ENCODE measurements at regions not wholly inside any gene's neighbourhood (a gene's known extent, or its start where the extent isn't known, plus 50 kb on each side); places are given as distances from the start of the nearest gene placed in this dataset.

DNA sequence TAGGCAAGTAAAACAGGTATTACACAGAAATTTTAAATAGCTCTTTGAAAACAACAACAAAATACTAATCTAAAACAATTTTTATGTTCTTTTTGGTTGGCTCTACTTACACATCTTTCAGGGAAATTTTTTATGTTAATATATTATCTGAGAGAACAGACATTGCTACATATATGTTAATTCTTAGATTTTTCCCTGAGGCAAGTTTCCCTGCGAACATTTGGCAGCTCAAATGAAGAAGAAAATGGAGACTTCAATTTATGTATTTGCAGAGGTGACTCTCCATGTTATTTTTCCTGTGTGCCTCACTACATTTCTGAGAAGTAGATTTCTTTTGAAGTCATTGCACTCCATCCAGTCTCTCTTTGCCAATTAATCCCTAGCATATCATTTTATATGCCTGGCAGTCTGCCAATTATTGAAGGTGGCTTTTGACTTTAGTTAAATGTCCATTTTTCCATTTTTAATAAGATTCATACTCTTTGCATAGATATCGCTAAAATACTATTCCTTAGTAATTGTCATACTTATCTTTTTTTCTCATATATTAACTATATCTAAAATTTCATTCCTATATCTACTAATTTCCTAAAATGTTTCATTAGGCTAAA, 908.2 kb upstream of the CDH10 start:
- TF ChIP-seq POLR2AphosphoS5 (IDR thresholded peaks at IDR 0.05; ENCODE audit: borderline replicate concordance, low read depth, low read length) (no peak), EZH2 (IDR thresholded peaks at IDR 0.05) (no peak)

Data from SK-N-MC (cell line).